ENCODE measurements at regions not wholly inside any gene's neighbourhood (a gene's known extent, or its start where the extent isn't known, plus 50 kb on each side); places are given as distances from the start of the nearest gene placed in this dataset.

DNA sequence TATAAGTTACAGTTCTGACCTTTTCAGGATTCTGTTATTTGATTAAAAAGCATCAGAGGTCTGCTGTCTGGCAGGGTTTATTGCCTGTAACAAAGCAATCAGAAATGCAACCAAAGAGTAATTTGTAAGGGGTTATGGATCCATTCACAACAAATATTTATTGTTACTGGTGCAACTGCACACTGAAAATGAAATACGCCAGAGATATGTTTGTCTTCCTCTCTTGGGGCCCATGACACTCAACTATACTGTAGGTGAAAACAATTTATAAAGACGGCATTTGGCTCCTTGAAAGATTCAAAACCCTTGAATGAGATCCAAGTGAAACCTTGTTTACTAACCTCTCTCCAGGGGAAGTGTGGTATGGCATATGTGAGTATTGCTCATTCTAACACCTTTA lies 452.2 kb downstream of the MBD2 start:
- H4K20me1 ChIP-seq (ENCODE audit: insufficient read depth, low read length): no peaks in the 10 kb centered on the region
- no peak for DNase-seq (ENCODE audit: insufficient read length, low spot score, missing footprints)
- no peaks in the 10 kb centered on the region for H3K36me3 ChIP-seq (ENCODE audit: insufficient read depth, low read length)
- TF ChIP-seq, protein P1, sequence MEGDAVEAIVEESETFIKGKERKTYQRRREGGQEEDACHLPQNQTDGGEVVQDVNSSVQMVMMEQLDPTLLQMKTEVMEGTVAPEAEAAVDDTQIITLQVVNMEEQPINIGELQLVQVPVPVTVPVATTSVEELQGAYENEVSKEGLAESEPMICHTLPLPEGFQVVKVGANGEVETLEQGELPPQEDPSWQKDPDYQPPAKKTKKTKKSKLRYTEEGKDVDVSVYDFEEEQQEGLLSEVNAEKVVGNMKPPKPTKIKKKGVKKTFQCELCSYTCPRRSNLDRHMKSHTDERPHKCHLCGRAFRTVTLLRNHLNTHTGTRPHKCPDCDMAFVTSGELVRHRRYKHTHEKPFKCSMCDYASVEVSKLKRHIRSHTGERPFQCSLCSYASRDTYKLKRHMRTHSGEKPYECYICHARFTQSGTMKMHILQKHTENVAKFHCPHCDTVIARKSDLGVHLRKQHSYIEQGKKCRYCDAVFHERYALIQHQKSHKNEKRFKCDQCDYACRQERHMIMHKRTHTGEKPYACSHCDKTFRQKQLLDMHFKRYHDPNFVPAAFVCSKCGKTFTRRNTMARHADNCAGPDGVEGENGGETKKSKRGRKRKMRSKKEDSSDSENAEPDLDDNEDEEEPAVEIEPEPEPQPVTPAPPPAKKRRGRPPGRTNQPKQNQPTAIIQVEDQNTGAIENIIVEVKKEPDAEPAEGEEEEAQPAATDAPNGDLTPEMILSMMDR (IDR thresholded peaks at IDR 0.05; ENCODE audit: extremely low read depth, low read depth, low read length): no peak
- H3K9me3 ChIP-seq (ENCODE audit: low read depth, low read length): no peaks in the 10 kb centered on the region
- no peak overlapping the region for H2AFZ ChIP-seq (ENCODE audit: low read length)
- no peaks in the 10 kb centered on the region for H3K79me2 ChIP-seq (ENCODE audit: insufficient read depth, low read length)
- no peaks in the 10 kb centered on the region for H3K4me1 ChIP-seq (ENCODE audit: insufficient read depth, low read length)
- no peaks in the 10 kb centered on the region for H3K27me3 ChIP-seq (ENCODE audit: insufficient read depth, low read length)
- no peak overlapping the region for H3K4me2 ChIP-seq (ENCODE audit: insufficient read depth, low read length)
- H3K4me3 ChIP-seq (ENCODE audit: insufficient read depth, low read length): no peak overlapping the region
- H3K27ac ChIP-seq (ENCODE audit: low read depth, low read length): no peak overlapping the region

DNA sequence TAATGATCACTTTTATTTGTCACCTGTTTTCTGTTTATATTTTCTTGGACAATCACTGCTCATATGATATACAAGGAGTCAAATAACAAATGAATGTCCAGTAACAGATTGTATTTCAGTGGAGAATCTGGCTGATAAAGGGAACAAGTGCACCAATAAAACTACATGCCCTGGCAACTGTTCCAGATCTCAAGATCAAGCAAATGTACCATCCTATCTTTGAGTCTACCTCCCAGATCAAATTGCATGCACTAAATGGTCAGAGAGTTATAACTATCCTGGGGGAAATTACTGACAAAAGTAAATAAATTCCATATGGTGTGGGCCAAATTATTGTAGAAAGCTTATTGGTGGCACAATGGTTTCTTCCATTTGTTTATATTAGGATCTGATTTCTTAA lies 452.8 kb downstream of the MBD2 start:
- H3K4me1 ChIP-seq (ENCODE audit: insufficient read depth, low read length): no peaks in the 10 kb centered on the region
- no peaks in the 10 kb centered on the region for H3K79me2 ChIP-seq (ENCODE audit: insufficient read depth, low read length)
- no peak overlapping the region for H2AFZ ChIP-seq (ENCODE audit: low read length)
- no peaks in the 10 kb centered on the region for H4K20me1 ChIP-seq (ENCODE audit: insufficient read depth, low read length)
- no peak overlapping the region for H3K27ac ChIP-seq (ENCODE audit: low read depth, low read length)
- H3K36me3 ChIP-seq (ENCODE audit: insufficient read depth, low read length): no peaks in the 10 kb centered on the region
- H3K4me2 ChIP-seq (ENCODE audit: insufficient read depth, low read length): no peak overlapping the region
- DNase-seq (ENCODE audit: insufficient read length, low spot score, missing footprints): no peak
- TF ChIP-seq, protein P1 (IDR thresholded peaks at IDR 0.05; ENCODE audit: extremely low read depth, low read depth, low read length): no peak
- H3K4me3 ChIP-seq (ENCODE audit: insufficient read depth, low read length): no peak overlapping the region
- no peaks in the 10 kb centered on the region for H3K27me3 ChIP-seq (ENCODE audit: insufficient read depth, low read length)
- no peaks in the 10 kb centered on the region for H3K9me3 ChIP-seq (ENCODE audit: low read depth, low read length)

DNA sequence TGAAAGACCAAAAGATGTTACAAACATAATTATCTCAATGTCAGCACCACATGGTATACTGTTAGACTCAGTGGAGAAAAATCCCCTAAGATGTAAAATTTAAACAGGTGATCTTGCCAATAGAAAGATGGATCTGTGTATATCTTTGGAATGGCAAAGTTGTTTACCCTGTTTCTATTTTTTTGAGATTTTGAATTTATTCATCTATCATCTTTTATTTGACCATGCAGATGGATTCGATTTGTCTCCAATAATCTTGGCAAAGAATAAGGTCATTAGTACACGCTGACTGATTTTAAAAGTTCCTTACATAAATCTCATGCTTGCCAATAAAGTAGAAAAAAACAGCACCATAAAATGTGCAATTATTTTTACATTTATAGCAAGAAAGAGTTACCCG lies 459.3 kb downstream of the MBD2 start:
- Histone ChIP-seq H3K9me3 (ENCODE audit: low read depth, low read length) (no peaks in the 10 kb centered on the region), H3K4me2 (ENCODE audit: insufficient read depth, low read length) (no peak overlapping the region), H3K79me2 (ENCODE audit: insufficient read depth, low read length) (no peaks in the 10 kb centered on the region), H3K4me1 (ENCODE audit: insufficient read depth, low read length) (no peaks in the 10 kb centered on the region), H4K20me1 (ENCODE audit: insufficient read depth, low read length) (no peaks in the 10 kb centered on the region), H3K4me3 (ENCODE audit: insufficient read depth, low read length) (no peak overlapping the region), H2AFZ (ENCODE audit: low read length) (no peak overlapping the region), H3K27me3 (ENCODE audit: insufficient read depth, low read length) (no peaks in the 10 kb centered on the region), H3K27ac (ENCODE audit: low read depth, low read length) (no peak overlapping the region), H3K36me3 (ENCODE audit: insufficient read depth, low read length) (no peaks in the 10 kb centered on the region)
- TF ChIP-seq, protein P1 (IDR thresholded peaks at IDR 0.05; ENCODE audit: extremely low read depth, low read depth, low read length): no peak
- DNase-seq (ENCODE audit: insufficient read length, low spot score, missing footprints): no peak

DNA sequence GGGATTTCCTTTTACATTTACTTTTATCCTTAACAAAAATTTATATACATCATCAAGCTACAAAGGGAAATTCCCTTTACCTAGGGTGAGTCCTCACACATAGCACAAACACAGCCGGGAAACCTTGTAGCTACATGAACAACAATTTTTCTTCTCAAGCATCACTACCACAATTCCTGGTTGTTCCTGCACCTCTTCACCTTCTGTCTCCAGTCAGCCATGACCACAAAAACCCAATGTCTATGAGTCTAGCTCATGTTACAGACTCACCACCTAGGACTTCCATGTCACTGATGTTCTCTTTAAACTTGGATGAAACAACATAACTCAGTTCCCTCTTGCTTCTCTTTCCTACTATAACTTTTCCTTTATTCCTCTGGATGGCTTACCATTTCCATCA lies 460.4 kb downstream of the MBD2 start:
- TF ChIP-seq, protein P1 (IDR thresholded peaks at IDR 0.05; ENCODE audit: extremely low read depth, low read depth, low read length): no peak
- Histone ChIP-seq H2AFZ (ENCODE audit: low read length) (no peak overlapping the region), H3K79me2 (ENCODE audit: insufficient read depth, low read length) (no peaks in the 10 kb centered on the region), H3K4me2 (ENCODE audit: insufficient read depth, low read length) (no peak overlapping the region), H3K4me3 (ENCODE audit: insufficient read depth, low read length) (no peak overlapping the region), H3K36me3 (ENCODE audit: insufficient read depth, low read length) (no peaks in the 10 kb centered on the region), H3K27ac (ENCODE audit: low read depth, low read length) (no peak overlapping the region), H4K20me1 (ENCODE audit: insufficient read depth, low read length) (no peaks in the 10 kb centered on the region), H3K9me3 (ENCODE audit: low read depth, low read length) (no peaks in the 10 kb centered on the region), H3K27me3 (ENCODE audit: insufficient read depth, low read length) (no peaks in the 10 kb centered on the region), H3K4me1 (ENCODE audit: insufficient read depth, low read length) (no peaks in the 10 kb centered on the region)
- DNase-seq (ENCODE audit: insufficient read length, low spot score, missing footprints): no peak
